ENCODE measurements at regions not wholly inside any gene's neighbourhood (a gene's known extent, or its start where the extent isn't known, plus 50 kb on each side); places are given as distances from the start of the nearest gene placed in this dataset.

DNA sequence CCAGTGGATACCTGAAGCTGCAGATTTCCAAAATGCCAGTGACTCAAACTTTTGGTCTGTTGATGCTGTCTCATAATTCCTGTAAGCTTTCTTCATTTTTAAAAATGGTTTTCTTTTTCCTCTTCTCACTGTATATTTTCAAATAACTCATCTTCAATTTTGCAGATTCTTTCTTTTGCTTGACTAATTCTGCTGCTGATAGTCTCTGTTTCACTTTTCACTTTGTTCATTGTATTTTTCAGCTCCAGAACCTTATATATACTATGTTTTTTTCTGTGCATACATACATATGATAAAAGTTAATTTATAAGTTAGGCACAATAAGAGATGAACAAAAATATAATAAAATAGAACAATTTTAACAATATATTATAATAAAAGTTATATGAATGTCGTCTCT, 237.7 kb upstream of the GPRIN3 start:
- peaks cover 4% of the 10 kb centered on the region for H3K36me3 Mint-ChIP-seq (ENCODE audit: low read depth, unreplicated experiment)
- no peak overlapping the region for H3K4me3 Mint-ChIP-seq (ENCODE audit: unreplicated experiment)
- TF ChIP-seq, protein P1, sequence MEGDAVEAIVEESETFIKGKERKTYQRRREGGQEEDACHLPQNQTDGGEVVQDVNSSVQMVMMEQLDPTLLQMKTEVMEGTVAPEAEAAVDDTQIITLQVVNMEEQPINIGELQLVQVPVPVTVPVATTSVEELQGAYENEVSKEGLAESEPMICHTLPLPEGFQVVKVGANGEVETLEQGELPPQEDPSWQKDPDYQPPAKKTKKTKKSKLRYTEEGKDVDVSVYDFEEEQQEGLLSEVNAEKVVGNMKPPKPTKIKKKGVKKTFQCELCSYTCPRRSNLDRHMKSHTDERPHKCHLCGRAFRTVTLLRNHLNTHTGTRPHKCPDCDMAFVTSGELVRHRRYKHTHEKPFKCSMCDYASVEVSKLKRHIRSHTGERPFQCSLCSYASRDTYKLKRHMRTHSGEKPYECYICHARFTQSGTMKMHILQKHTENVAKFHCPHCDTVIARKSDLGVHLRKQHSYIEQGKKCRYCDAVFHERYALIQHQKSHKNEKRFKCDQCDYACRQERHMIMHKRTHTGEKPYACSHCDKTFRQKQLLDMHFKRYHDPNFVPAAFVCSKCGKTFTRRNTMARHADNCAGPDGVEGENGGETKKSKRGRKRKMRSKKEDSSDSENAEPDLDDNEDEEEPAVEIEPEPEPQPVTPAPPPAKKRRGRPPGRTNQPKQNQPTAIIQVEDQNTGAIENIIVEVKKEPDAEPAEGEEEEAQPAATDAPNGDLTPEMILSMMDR (IDR thresholded peaks at IDR 0.05; ENCODE audit: unreplicated experiment), result no peak
- no peaks in the 10 kb centered on the region for H3K27me3 Mint-ChIP-seq (ENCODE audit: unreplicated experiment)
- no peaks in the 10 kb centered on the region for H3K4me1 Mint-ChIP-seq (ENCODE audit: unreplicated experiment)
- H3K9me3 Mint-ChIP-seq (ENCODE audit: unreplicated experiment), result no peaks in the 10 kb centered on the region
- no peak for DNase-seq (ENCODE audit: low spot score)
- H3K27ac Mint-ChIP-seq (ENCODE audit: unreplicated experiment), result no peak overlapping the region

DNA sequence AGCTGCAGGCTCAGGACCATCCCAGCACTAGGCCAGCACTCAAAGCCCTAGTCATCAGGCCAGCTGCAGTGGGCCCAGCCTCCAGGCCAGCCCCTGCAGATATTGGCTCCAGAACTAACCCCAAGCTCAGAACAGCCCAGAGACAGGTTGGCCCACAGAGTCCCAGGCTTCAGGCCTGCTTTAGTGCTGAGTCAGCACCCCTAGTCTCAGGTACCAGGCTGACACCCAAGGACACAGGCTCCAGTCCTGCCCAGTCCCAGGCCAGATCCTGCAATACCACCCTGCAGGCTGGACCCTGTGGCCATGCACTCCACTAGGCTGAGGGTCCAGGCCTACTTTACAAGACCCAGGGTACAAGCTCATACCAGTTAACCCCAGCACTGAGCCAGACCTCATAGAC, 234.4 kb upstream of the GPRIN3 start:
- peaks cover 4% of the 10 kb centered on the region for H3K36me3 Mint-ChIP-seq (ENCODE audit: low read depth, unreplicated experiment)
- TF ChIP-seq, protein P1 (IDR thresholded peaks at IDR 0.05; ENCODE audit: unreplicated experiment), result no peak

DNA sequence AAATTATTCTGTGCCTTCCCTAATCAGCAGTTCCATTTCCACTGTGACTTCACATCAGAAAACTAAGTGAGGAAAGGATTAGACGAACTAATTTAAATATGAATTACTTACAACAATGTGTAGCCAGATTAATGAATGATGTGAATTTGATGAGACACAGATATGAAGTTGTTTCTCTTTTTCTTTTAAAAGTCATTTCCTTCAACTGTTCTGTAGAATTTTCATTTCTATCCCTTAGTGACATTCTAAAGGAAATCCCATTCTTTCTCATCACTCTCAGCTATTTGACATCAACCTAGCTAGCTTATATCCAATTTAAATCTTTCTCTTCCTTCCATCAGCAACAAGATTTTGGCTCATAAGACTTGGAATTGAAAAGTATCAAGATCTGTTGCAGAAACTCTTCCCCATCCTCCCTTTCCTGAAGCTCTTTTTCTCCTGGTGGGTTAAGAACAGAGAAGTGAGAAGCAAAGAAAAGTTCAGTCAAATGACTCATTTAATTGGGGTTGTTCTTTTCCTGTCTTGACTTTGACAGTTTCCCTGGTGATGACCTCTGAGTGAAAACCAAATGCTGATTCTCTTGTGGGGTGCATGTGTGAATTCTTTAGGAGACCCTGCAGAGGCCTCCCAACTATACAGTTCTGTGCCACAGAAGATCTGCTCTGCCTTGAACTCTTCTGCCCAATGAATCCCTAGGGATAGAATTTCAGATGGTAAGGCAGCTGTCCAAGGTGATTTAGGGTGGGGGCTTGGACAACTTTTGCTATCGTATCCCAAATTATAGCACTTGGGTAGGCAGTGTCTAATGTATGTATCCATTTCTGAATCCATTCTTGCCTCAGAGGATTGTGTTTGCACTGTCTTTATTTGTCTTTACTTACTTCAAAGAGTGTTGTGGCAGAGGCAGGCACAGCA, 232.5 kb upstream of the GPRIN3 start:
- Mint-ChIP-seq H3K4me3 (ENCODE audit: unreplicated experiment) (no peak overlapping the region), H3K36me3 (ENCODE audit: low read depth, unreplicated experiment) (peaks cover 4% of the 10 kb centered on the region), H3K27me3 (ENCODE audit: unreplicated experiment) (no peaks in the 10 kb centered on the region), H3K4me1 (ENCODE audit: unreplicated experiment) (no peaks in the 10 kb centered on the region), H3K27ac (ENCODE audit: unreplicated experiment) (no peak overlapping the region), H3K9me3 (ENCODE audit: unreplicated experiment) (no peaks in the 10 kb centered on the region)
- DNase-seq (ENCODE audit: low spot score), result no peak
- TF ChIP-seq, protein P1 (IDR thresholded peaks at IDR 0.05; ENCODE audit: unreplicated experiment), result no peak

More for the DNA sequence above, 234.4 kb upstream of the GPRIN3 start:
- Mint-ChIP-seq H3K4me3 (ENCODE audit: unreplicated experiment) (no peak overlapping the region), H3K27me3 (ENCODE audit: unreplicated experiment) (no peaks in the 10 kb centered on the region), H3K9me3 (ENCODE audit: unreplicated experiment) (no peaks in the 10 kb centered on the region), H3K27ac (ENCODE audit: unreplicated experiment) (no peak overlapping the region), H3K4me1 (ENCODE audit: unreplicated experiment) (no peaks in the 10 kb centered on the region)
- no peak for DNase-seq (ENCODE audit: low spot score)

DNA sequence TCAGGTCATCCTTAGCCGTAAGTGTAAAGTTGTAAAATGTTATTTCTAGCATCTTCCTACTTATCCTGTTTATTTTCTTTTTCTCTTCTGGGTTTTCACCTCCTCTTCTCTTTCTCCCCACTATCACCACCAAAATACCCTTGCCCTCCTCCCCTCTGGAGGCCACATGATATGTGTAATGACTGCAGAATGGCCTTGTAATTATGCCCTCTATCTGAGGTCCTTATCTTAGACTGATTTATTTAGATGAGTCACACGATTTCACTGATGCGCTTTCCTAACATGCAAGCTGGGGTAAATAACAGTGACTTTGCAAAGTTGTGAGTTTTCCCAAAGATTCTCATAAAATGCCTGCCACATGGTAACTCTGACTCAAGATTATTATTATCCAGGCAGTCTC, 231.8 kb upstream of the GPRIN3 start:
- H3K9me3 Mint-ChIP-seq (ENCODE audit: unreplicated experiment), result no peaks in the 10 kb centered on the region
- H3K36me3 Mint-ChIP-seq (ENCODE audit: low read depth, unreplicated experiment), result peaks cover 4% of the 10 kb centered on the region
- H3K4me3 Mint-ChIP-seq (ENCODE audit: unreplicated experiment), result no peak overlapping the region
- H3K27ac Mint-ChIP-seq (ENCODE audit: unreplicated experiment), result no peak overlapping the region
- no peaks in the 10 kb centered on the region for H3K4me1 Mint-ChIP-seq (ENCODE audit: unreplicated experiment)
- no peaks in the 10 kb centered on the region for H3K27me3 Mint-ChIP-seq (ENCODE audit: unreplicated experiment)
- TF ChIP-seq, protein P1 (IDR thresholded peaks at IDR 0.05; ENCODE audit: unreplicated experiment), result no peak
- no peak for DNase-seq (ENCODE audit: low spot score)

DNA sequence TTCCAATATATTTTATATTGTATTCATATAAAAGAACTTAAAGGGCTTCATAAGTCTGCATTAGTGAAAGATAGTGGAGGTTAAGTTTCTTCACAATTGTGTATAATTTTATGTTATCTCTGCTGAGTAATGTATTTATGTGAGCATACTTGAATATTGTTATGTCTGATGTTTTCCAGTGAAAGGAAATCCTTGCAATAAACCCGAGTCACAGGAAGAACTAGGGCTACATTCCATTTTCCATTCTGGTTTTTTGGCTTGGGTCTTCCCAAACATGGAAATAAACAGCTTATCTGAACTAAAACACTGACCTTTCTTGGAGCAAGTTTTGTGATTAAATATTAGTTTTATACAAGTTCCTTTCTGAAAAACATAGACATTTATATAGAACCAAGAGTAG, 231.3 kb upstream of the GPRIN3 start:
- H3K27ac Mint-ChIP-seq (ENCODE audit: unreplicated experiment), result no peak overlapping the region
- no peaks in the 10 kb centered on the region for H3K4me1 Mint-ChIP-seq (ENCODE audit: unreplicated experiment)
- peaks cover 4% of the 10 kb centered on the region for H3K36me3 Mint-ChIP-seq (ENCODE audit: low read depth, unreplicated experiment)
- DNase-seq (ENCODE audit: low spot score), result no peak
- H3K9me3 Mint-ChIP-seq (ENCODE audit: unreplicated experiment), result no peaks in the 10 kb centered on the region
- H3K4me3 Mint-ChIP-seq (ENCODE audit: unreplicated experiment), result no peak overlapping the region
- TF ChIP-seq, protein P1 (IDR thresholded peaks at IDR 0.05; ENCODE audit: unreplicated experiment), result no peak
- no peaks in the 10 kb centered on the region for H3K27me3 Mint-ChIP-seq (ENCODE audit: unreplicated experiment)
